GM10266 (cell line): ENCODE measurements at regions not wholly inside any gene's neighbourhood (a gene's known extent, or its start where the extent isn't known, plus 50 kb on each side); places are given as distances from the start of the nearest gene placed in this dataset.

ENCODE experiments used
- DNase-seq: peaks from one replicate; pipeline ENCODE4 v3.0.0; 2012; ENCODE audit errors: extremely low spot score
- CTCF ChIP-seq: IDR thresholded peaks from 2 replicates; pipeline ENCODE4 v1.5.1; 2012; ENCODE audit warnings: mild to moderate bottlenecking, low read depth; ENCODE audit not compliant: control insufficient read depth, insufficient read depth; ENCODE audit errors: missing control alignments

GRCh38 chr17:70881093-70881492 is 711.8 kb downstream of the KCNJ2 start:
- TF ChIP-seq CTCF, result no peak
- no peak for DNase-seq

- DNase-seq, result no peak
- TF ChIP-seq CTCF, result no peak
These were observed 713.2 kb downstream of the KCNJ2 start for GRCh38 chr17:70882504-70882903.

- no peak for TF ChIP-seq CTCF
- DNase-seq, result no peak
These were observed 717.3 kb downstream of the KCNJ2 start for GRCh38 chr17:70886648-70887047.

- no peak for TF ChIP-seq CTCF
- DNase-seq, result no peak
These were observed 719.0 kb downstream of the KCNJ2 start for GRCh38 chr17:70888324-70888723.

GRCh38 chr17:70891306-70891705 is 722.0 kb downstream of the KCNJ2 start:
- TF ChIP-seq CTCF, result no peak
- no peak for DNase-seq

GRCh38 chr17:70892527-70892926 is 723.2 kb downstream of the KCNJ2 start:
- TF ChIP-seq CTCF, result no peak
- DNase-seq, result no peak

- DNase-seq, result no peak
- no peak for TF ChIP-seq CTCF
These were observed 727.5 kb downstream of the KCNJ2 start for GRCh38 chr17:70896843-70897242.
